ENCODE measurements at regions not wholly inside any gene's neighbourhood (a gene's known extent, or its start where the extent isn't known, plus 50 kb on each side); places are given as distances from the start of the nearest gene placed in this dataset.
"Not testable (repeated sequence)": the region's sequence is repeated elsewhere in the genome, so short reads cannot be mapped to it uniquely, and the experiment has no call there.

- Mint-ChIP-seq H3K4me1 (ENCODE audit: low read depth, unreplicated experiment) (peaks cover 24% of the 10 kb centered on the region), H3K36me3 (ENCODE audit: insufficient read depth, unreplicated experiment) (peaks cover 35% of the 10 kb centered on the region), H3K4me3 (ENCODE audit: unreplicated experiment) (no peak overlapping the region), H3K9me3 (ENCODE audit: unreplicated experiment) (peaks cover 17% of the 10 kb centered on the region), H3K27me3 (ENCODE audit: insufficient read depth, unreplicated experiment) (no peaks in the 10 kb centered on the region), H3K27ac (ENCODE audit: unreplicated experiment) (no peak overlapping the region)
- TF ChIP-seq, protein P1, sequence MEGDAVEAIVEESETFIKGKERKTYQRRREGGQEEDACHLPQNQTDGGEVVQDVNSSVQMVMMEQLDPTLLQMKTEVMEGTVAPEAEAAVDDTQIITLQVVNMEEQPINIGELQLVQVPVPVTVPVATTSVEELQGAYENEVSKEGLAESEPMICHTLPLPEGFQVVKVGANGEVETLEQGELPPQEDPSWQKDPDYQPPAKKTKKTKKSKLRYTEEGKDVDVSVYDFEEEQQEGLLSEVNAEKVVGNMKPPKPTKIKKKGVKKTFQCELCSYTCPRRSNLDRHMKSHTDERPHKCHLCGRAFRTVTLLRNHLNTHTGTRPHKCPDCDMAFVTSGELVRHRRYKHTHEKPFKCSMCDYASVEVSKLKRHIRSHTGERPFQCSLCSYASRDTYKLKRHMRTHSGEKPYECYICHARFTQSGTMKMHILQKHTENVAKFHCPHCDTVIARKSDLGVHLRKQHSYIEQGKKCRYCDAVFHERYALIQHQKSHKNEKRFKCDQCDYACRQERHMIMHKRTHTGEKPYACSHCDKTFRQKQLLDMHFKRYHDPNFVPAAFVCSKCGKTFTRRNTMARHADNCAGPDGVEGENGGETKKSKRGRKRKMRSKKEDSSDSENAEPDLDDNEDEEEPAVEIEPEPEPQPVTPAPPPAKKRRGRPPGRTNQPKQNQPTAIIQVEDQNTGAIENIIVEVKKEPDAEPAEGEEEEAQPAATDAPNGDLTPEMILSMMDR (IDR thresholded peaks at IDR 0.05; ENCODE audit: insufficient read depth in 1 of 2, low read depth in 1 of 2, low read length in 1 of 2, severe bottlenecking in 1 of 2, unreplicated experiment in 1 of 2): no peak
- BruUV-seq (replicated peaks): no TSS peak
- Histone ChIP-seq H3K4me1 (peaks cover 22% of the 10 kb centered on the region), H3K27me3 (replicated peaks; ENCODE audit: control insufficient read depth, insufficient read depth, low read length) (no peaks in the 10 kb centered on the region), H3K4me3 (ENCODE audit: low read depth, low read length) (no peak overlapping the region), H3K36me3 (ENCODE audit: control insufficient read depth, insufficient read depth, low read length) (no peaks in the 10 kb centered on the region), H3K9me3 (no peaks in the 10 kb centered on the region)
- CTCF ChIA-PET: no interaction called here
- no peak for DNase-seq
- intact Hi-C loops (cut with micrococcal nuclease; ENCODE audit: unreplicated experiment): no loop called here
- POLR2A ChIA-PET: no interaction called here
Measured at GRCh38 chr6:144666781-144667180, 381.6 kb downstream of the UTRN start.

DNA sequence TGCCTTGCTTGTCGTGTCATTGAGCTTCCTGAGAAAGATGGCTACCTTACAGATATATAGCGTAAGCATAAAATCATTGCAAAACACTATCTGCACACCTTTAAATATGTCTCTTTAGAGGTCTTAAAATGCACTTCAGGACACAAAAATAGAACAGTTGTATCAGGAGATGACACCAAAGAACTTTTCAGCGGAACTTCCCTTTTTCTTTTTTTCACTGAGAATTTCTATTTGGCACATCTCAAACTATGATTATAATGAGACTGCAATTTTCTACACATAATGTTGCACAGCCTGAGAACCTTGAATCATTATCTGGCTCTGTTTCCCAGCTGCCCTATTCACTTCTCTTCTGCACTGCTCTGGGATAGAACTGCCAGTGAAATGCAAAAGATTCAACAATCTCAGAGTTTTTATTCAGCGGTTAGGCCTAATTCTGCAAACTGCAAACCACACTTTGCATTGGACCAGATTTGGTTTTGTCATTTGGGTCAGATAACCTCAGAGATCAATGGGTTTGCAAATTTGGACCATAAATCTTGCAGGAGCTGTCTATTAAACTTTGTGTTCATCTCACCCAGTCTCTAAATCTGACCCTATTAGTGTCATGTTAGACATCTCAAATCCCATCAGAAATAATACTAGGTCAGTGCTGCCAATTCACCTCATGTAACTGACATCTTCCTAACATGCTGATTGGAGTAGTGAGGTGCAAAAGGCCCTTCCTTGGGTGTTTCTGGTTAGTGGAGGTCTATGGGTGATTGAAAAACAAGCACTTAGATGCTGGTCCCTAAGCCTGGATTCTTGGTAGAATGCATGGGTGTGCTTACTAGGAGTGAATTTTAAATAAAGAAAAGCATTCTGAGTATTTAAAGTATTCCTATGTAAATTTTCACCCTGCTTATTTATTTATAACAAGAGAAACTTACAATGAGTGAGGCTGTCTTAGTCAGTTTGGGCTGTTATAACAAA lies 382.7 kb downstream of the UTRN start:
- ChIA-PET POLR2A (no interaction called here), CTCF (no interaction called here)
- peaks cover 29% of the 10 kb centered on the region for H3K36me3 Mint-ChIP-seq (ENCODE audit: insufficient read depth, unreplicated experiment)
- no TSS peak for BruUV-seq (replicated peaks)
- no peak overlapping the region for H3K27ac Mint-ChIP-seq (ENCODE audit: unreplicated experiment)
- H3K27me3 Mint-ChIP-seq (ENCODE audit: insufficient read depth, unreplicated experiment): no peaks in the 10 kb centered on the region
- H3K4me3 ChIP-seq (ENCODE audit: low read depth, low read length): no peak overlapping the region
- H3K9me3 Mint-ChIP-seq (ENCODE audit: unreplicated experiment): peaks cover 27% of the 10 kb centered on the region
- no peak for DNase-seq
- H3K4me1 ChIP-seq: peaks cover 12% of the 10 kb centered on the region
- no peaks in the 10 kb centered on the region for H3K36me3 ChIP-seq (ENCODE audit: control insufficient read depth, insufficient read depth, low read length)
- no peaks in the 10 kb centered on the region for H3K27me3 ChIP-seq (replicated peaks; ENCODE audit: control insufficient read depth, insufficient read depth, low read length)
- TF ChIP-seq, protein P1 (IDR thresholded peaks at IDR 0.05; ENCODE audit: insufficient read depth in 1 of 2, low read depth in 1 of 2, low read length in 1 of 2, severe bottlenecking in 1 of 2, unreplicated experiment in 1 of 2): no peak
- no peak overlapping the region for H3K4me3 Mint-ChIP-seq (ENCODE audit: unreplicated experiment)
- intact Hi-C loops (cut with micrococcal nuclease; ENCODE audit: unreplicated experiment): no loop called here
- peaks cover 15% of the 10 kb centered on the region for H3K4me1 Mint-ChIP-seq (ENCODE audit: low read depth, unreplicated experiment)
- H3K9me3 ChIP-seq: no peaks in the 10 kb centered on the region

DNA sequence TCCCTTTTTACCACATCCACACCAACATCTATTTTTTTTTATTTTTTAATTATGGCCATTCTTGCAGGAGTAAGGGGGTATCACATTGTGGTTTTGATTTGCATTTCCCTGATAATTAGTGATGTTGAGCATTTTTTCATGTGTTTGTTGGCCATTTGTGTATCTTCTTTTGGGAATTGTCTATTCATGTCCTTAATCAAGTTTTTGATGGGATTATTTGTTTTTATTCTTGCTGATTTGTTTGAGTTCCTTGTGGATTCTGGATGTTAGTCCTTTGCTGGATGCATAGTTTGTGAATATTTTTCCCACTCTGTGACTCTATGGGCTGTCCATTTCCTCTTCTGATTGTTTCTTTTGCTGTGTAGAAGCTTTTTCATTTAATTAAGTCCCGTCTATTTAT lies 385.1 kb downstream of the UTRN start:
- H3K27ac Mint-ChIP-seq (ENCODE audit: unreplicated experiment); H3K36me3 ChIP-seq (ENCODE audit: control insufficient read depth, insufficient read depth, low read length); intact Hi-C loops (cut with micrococcal nuclease; ENCODE audit: unreplicated experiment); H3K27me3 Mint-ChIP-seq (ENCODE audit: insufficient read depth, unreplicated experiment); POLR2A ChIA-PET; BruUV-seq (replicated peaks); H3K27me3 ChIP-seq (replicated peaks; ENCODE audit: control insufficient read depth, insufficient read depth, low read length); H3K4me1 Mint-ChIP-seq (ENCODE audit: low read depth, unreplicated experiment); H3K4me3 ChIP-seq (ENCODE audit: low read depth, low read length); H3K4me3 Mint-ChIP-seq (ENCODE audit: unreplicated experiment); H3K4me1 ChIP-seq; DNase-seq; H3K9me3 ChIP-seq: not testable (repeated sequence)
- CTCF ChIA-PET: interaction anchor here (0.7 kb wide), 1 partner anchor 40 kb away, joined by 3 read pairs; no protein-coding TSS in a partner anchor
- H3K9me3 Mint-ChIP-seq (ENCODE audit: unreplicated experiment): peaks cover 29% of the 10 kb centered on the region
- peaks cover 19% of the 10 kb centered on the region for H3K36me3 Mint-ChIP-seq (ENCODE audit: insufficient read depth, unreplicated experiment)
